ENCODE measurements at regions not wholly inside any gene's neighbourhood (a gene's known extent, or its start where the extent isn't known, plus 50 kb on each side); places are given as distances from the start of the nearest gene placed in this dataset.

GRCh38 chr18:24983566-24984139 is 368.3 kb downstream of the ZNF521 start:
- no peak overlapping the region for H3K9ac ChIP-seq (ENCODE audit: extremely low read depth, insufficient read length, low read length)
- Mint-ChIP-seq H3K4me1 (peaks cover 83 to 89% of the 10 kb centered on the region in 2 experiments), H3K4me3 (peak overlapping the region in 1 of 2 experiments; percentile 59; a peak in 1 of 5 replicates)

More at GRCh38 chr18:24983566-24984139, 368.3 kb downstream of the ZNF521 start:
- H3K56ac ChIP-seq (ENCODE audit: insufficient read length, low read depth, low read length) = no peak overlapping the region
- H3K9me3 Mint-ChIP-seq = no peaks in the 10 kb centered on the region
- H4K20me1 ChIP-seq (ENCODE audit: control insufficient read depth, insufficient read depth, insufficient read length) = no peaks in the 10 kb centered on the region
- no peak overlapping the region for H3K23ac ChIP-seq (ENCODE audit: insufficient read length, low read depth, low read length)
- no CpG with 5 or more reads among the region's 8 CpGs for WGBS (ENCODE audit: extremely low coverage, insufficient read length, low lambda C conversion rate)
- H2BK15ac ChIP-seq (ENCODE audit: low read depth, low read length) = no peak overlapping the region
- no peaks in the 10 kb centered on the region for H3K79me2 ChIP-seq (ENCODE audit: insufficient read depth, low read length)
- no peak overlapping the region for H2AK5ac ChIP-seq (ENCODE audit: insufficient read length, low read length)
- no peak overlapping the region for H3K14ac ChIP-seq (ENCODE audit: insufficient read depth, low read length)
- peaks cover 12% of the 10 kb centered on the region for H3K4me1 ChIP-seq (ENCODE audit: insufficient read depth, low read length)
- no peaks in the 10 kb centered on the region for H3K23me2 ChIP-seq (ENCODE audit: insufficient read length, low read depth, low read length, poor library complexity, severe bottlenecking)
- no peak overlapping the region for H2BK120ac ChIP-seq (ENCODE audit: low read depth, low read length, poor library complexity, severe bottlenecking)
- no peaks in the 10 kb centered on the region; a peak in 1 of 7 replicates for H3K36me3 Mint-ChIP-seq (ENCODE audit: insufficient read depth in 1 of 3, low read depth in 3 of 3)
- no peaks in the 10 kb centered on the region; the same call in 1 of the 2 replicates for H3K27me3 ChIP-seq (ENCODE audit: insufficient read depth, low read length)
- H3K27me3 Mint-ChIP-seq (ENCODE audit: low read depth) = peaks cover 30% of the 10 kb centered on the region
- no peak overlapping the region for H3K4ac ChIP-seq (ENCODE audit: low read depth, low read length)
- H3K9me3 ChIP-seq (ENCODE audit: control insufficient read depth, low read depth, low read length) = no peaks in the 10 kb centered on the region
- H2BK20ac ChIP-seq (ENCODE audit: low read depth, low read length, poor library complexity, severe bottlenecking) = no peak overlapping the region
- TF ChIP-seq CTCF (conservative IDR thresholded peaks at IDR 0.05) = no peak
- H3K27ac Mint-ChIP-seq = no peak overlapping the region
- no peak overlapping the region for H3K18ac ChIP-seq (ENCODE audit: insufficient read length, low read depth, low read length)
- peak overlapping the region; percentile 17 for H3K4me2 ChIP-seq (ENCODE audit: insufficient read depth, insufficient read length, low read length)
- H2AFZ ChIP-seq (ENCODE audit: low read length) = no peak overlapping the region
- H4K91ac ChIP-seq (ENCODE audit: insufficient read length, low read depth, low read length) = no peak overlapping the region
- H4K5ac ChIP-seq (ENCODE audit: insufficient read length, low read depth, low read length) = no peak overlapping the region
- no peaks in the 10 kb centered on the region for H3K79me1 ChIP-seq (ENCODE audit: insufficient read depth, low read depth, low read length, poor library complexity, severe bottlenecking)
- DNase-seq = peak; percentile 58
- no peak overlapping the region for H3K27ac ChIP-seq (ENCODE audit: insufficient read length, low read depth, low read length)
- H2BK5ac ChIP-seq (ENCODE audit: insufficient read length, low read length) = no peak overlapping the region
- H4K8ac ChIP-seq (replicated peaks; ENCODE audit: insufficient read length, low read depth, low read length) = no peak overlapping the region
- H2BK12ac ChIP-seq (ENCODE audit: insufficient read length, low read depth, low read length) = no peak overlapping the region
- no peak overlapping the region for H3T11ph ChIP-seq (ENCODE audit: low read length)
